Stimulated activated effector memory CD8-positive, alpha-beta T cell treated with anti-CD3 and anti-CD28 coated beads, Interleukin-12 subunit alpha, Interleukin-12 subunit beta, amount 100 ng/mL, for 72 hours (primary cell): ENCODE measurements at regions not wholly inside any gene's neighbourhood (a gene's known extent, or its start where the extent isn't known, plus 50 kb on each side); places are given as distances from the start of the nearest gene placed in this dataset.

ENCODE experiments used
- ATAC-seq: fragments of 150-1000 bp; cut with Tn5 transposase; 2 replicates; pipeline ENCODE4 v1.10.0; 2021
- DNase-seq, 2 donors: peaks; one replicate each; pipeline ENCODE4 v3.0.0; 2021 to 2022; ENCODE audit warnings: low spot score in 2 of 2
- H3K27ac Mint-ChIP-seq: one replicate; pipeline ENCODE4 v1.8.0; 2022; ENCODE audit warnings: mild to moderate bottlenecking, mixed read lengths
- H3K36me3 Mint-ChIP-seq: one replicate; pipeline ENCODE4 v1.8.0; 2022; ENCODE audit warnings: mild to moderate bottlenecking, mixed read lengths
- H3K4me1 Mint-ChIP-seq: one replicate; pipeline ENCODE4 v1.8.0; 2022; ENCODE audit warnings: mixed read lengths
- H3K4me3 Mint-ChIP-seq: one replicate; pipeline ENCODE4 v1.8.0; 2022; ENCODE audit warnings: mild to moderate bottlenecking, mixed read lengths
- H3K9me3 Mint-ChIP-seq: one replicate; pipeline ENCODE4 v1.8.0; 2022; ENCODE audit warnings: mixed read lengths

- Mint-ChIP-seq H3K4me3 (no peak overlapping the region), H3K9me3 (peaks cover 10% of the 10 kb centered on the region), H3K27ac (no peak overlapping the region), H3K36me3 (no peaks in the 10 kb centered on the region), H3K4me1 (no peaks in the 10 kb centered on the region)
- DNase-seq (no peak), ATAC-seq (no peak)
These were observed 115.6 kb downstream of the GLI2 start for GRCh38 chr2:120851116-120851773.

GRCh38 chr2:120852200-120852815 is 116.6 kb downstream of the GLI2 start:
- ATAC-seq (no peak), DNase-seq (no peak)
- H3K4me1 Mint-ChIP-seq = no peaks in the 10 kb centered on the region
- H3K9me3 Mint-ChIP-seq = peaks cover 10% of the 10 kb centered on the region
- H3K4me3 Mint-ChIP-seq = no peak overlapping the region
- H3K27ac Mint-ChIP-seq = no peak overlapping the region
- H3K36me3 Mint-ChIP-seq = no peaks in the 10 kb centered on the region

- Mint-ChIP-seq H3K4me1 (no peaks in the 10 kb centered on the region), H3K9me3 (peaks cover 10% of the 10 kb centered on the region), H3K36me3 (no peaks in the 10 kb centered on the region), H3K27ac (no peak overlapping the region), H3K4me3 (no peak overlapping the region)
- no peak for DNase-seq
- ATAC-seq = no peak
These were observed 117.8 kb downstream of the GLI2 start for GRCh38 chr2:120853306-120854013.

- DNase-seq (no peak), ATAC-seq (no peak)
- no peaks in the 10 kb centered on the region for H3K36me3 Mint-ChIP-seq
- no peak overlapping the region for H3K4me3 Mint-ChIP-seq
- peaks cover 5% of the 10 kb centered on the region for H3K9me3 Mint-ChIP-seq
- H3K27ac Mint-ChIP-seq = no peak overlapping the region
- no peaks in the 10 kb centered on the region for H3K4me1 Mint-ChIP-seq
These were observed 118.4 kb downstream of the GLI2 start for GRCh38 chr2:120854014-120854620.

DNA sequence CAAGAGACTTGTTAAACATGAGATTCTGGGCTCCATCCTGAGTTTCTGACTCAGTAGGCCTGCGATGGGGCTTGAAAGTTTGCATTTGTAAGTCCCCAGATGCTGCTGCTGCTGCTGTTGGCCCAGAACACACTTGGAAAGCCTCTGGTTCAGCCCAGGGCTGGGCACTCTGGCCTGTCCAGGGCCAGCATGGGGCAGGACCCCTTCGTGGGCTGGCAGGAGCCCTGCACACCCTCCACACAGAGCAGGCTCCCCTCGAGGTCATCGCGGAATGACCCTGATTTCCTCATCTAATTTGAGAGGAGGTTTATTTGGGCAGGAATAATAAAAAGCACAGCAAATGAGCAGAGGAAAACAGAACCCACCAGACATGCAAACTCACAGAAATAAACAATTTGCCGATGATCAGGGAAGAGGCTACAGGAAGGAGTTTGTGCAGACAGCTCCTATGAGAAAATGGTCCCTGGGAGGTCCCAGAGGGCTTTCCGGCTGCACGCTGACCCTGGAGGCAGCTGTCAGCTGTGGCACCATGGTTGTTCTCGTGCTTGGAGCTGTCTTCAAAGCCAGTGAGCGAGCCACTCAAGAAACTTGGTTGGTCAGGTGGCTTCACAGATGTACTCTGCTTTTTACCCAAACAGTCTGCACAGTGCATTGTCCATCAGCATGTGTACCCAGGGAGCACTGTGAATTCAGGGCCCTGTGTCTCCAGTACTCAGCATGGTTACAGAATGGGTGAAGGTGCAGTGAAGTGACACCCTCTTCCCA is 119.3 kb downstream of the GLI2 start:
- ATAC-seq (no peak), DNase-seq (no peak)
- Mint-ChIP-seq H3K4me3 (no peak overlapping the region), H3K4me1 (no peaks in the 10 kb centered on the region), H3K9me3 (peaks cover 2% of the 10 kb centered on the region), H3K36me3 (no peaks in the 10 kb centered on the region), H3K27ac (no peak overlapping the region)

GRCh38 chr2:120855855-120856405 is 120.3 kb downstream of the GLI2 start:
- Mint-ChIP-seq H3K9me3 (no peaks in the 10 kb centered on the region), H3K36me3 (no peaks in the 10 kb centered on the region), H3K27ac (no peak overlapping the region), H3K4me3 (no peak overlapping the region), H3K4me1 (no peaks in the 10 kb centered on the region)
- DNase-seq (no peak), ATAC-seq (no peak)

- ATAC-seq (no peak), DNase-seq (no peak)
- no peak overlapping the region for H3K4me3 Mint-ChIP-seq
- no peaks in the 10 kb centered on the region for H3K36me3 Mint-ChIP-seq
- H3K4me1 Mint-ChIP-seq = no peaks in the 10 kb centered on the region
- H3K9me3 Mint-ChIP-seq = no peaks in the 10 kb centered on the region
- H3K27ac Mint-ChIP-seq = no peak overlapping the region
These were observed 120.8 kb downstream of the GLI2 start for GRCh38 chr2:120856421-120856862.

- H3K36me3 Mint-ChIP-seq = no peaks in the 10 kb centered on the region
- H3K4me3 Mint-ChIP-seq = no peak overlapping the region
- no peaks in the 10 kb centered on the region for H3K9me3 Mint-ChIP-seq
- ATAC-seq (no peak), DNase-seq (no peak)
- H3K4me1 Mint-ChIP-seq = no peaks in the 10 kb centered on the region
- H3K27ac Mint-ChIP-seq = no peak overlapping the region
These were observed 121.8 kb downstream of the GLI2 start for GRCh38 chr2:120857422-120857821.

DNA sequence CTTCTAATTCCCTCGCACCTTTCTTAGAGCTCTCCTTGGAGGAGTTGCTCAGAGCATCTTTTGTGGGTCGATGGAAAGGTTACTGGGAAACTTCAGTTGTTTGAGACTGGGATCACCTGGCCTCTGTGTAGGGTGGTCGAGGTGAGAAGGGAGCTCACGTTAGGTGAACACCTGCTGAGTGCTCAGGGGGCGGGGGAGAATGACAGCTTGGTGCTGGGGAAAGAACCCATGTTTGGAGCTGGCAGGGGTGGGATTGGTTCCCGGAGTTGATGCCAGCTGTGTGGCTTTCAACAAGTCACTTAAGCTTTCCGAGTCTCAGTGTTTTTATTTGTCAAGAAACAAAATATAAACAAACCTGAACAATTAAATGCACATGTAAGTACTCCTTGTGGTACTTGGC is 122.3 kb downstream of the GLI2 start:
- DNase-seq (no peak), ATAC-seq (no peak)
- H3K4me3 Mint-ChIP-seq = no peak overlapping the region
- no peaks in the 10 kb centered on the region for H3K4me1 Mint-ChIP-seq
- H3K27ac Mint-ChIP-seq = no peak overlapping the region
- no peaks in the 10 kb centered on the region for H3K9me3 Mint-ChIP-seq
- H3K36me3 Mint-ChIP-seq = no peaks in the 10 kb centered on the region

GRCh38 chr2:120858361-120859106 is 122.9 kb downstream of the GLI2 start:
- no peak overlapping the region for H3K27ac Mint-ChIP-seq

DNA sequence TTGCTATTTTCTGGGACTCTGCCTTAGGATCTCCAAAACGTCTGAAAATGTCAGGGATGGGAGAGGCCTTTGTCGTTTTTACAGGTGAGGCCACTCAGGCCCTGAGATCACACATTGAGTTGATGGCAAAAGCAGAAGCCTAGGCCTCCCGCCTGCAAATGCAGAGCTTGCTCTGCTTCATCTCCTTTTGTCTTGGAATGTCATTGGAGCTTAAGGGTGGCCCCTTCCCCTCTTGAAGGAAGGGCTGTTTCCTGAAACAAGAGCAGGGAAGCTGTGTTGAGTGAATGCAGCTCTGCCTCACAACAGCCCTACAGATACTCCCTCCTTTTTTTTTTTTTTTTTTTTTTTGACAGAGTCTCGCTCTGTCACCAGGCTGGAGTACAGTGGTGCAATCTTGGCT is 123.5 kb downstream of the GLI2 start:
- no peak overlapping the region for H3K4me3 Mint-ChIP-seq
- H3K36me3 Mint-ChIP-seq = no peaks in the 10 kb centered on the region
- DNase-seq = no peak
- H3K9me3 Mint-ChIP-seq = no peaks in the 10 kb centered on the region
- no peak for ATAC-seq
- no peaks in the 10 kb centered on the region for H3K4me1 Mint-ChIP-seq
- no peak overlapping the region for H3K27ac Mint-ChIP-seq

More at GRCh38 chr2:120858361-120859106, 122.9 kb downstream of the GLI2 start:
- Mint-ChIP-seq H3K4me1 (no peaks in the 10 kb centered on the region), H3K9me3 (no peaks in the 10 kb centered on the region), H3K4me3 (no peak overlapping the region), H3K36me3 (no peaks in the 10 kb centered on the region)
- no peak for ATAC-seq
- DNase-seq = no peak

GRCh38 chr2:120859814-120860578 is 124.3 kb downstream of the GLI2 start:
- no peaks in the 10 kb centered on the region for H3K9me3 Mint-ChIP-seq

DNA sequence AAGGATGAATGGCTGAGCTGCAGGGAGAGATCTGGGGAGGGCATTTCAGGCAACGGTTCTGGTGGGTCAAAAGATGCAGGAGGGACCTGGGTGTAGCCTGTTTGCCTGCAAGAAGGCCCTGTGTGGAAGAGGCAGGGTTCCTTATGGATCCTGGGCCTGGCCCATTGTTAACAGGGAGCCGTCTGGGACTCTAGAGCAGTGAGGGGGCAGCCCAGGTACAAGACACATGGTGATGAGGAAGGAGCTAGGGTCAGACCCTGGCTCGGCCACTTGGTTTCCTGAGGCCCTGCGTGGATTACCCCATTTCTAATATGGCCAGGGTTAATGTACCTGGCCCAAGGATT is 124.9 kb downstream of the GLI2 start:
- no peaks in the 10 kb centered on the region for H3K9me3 Mint-ChIP-seq
- DNase-seq (no peak), ATAC-seq (no peak)
- H3K4me3 Mint-ChIP-seq = no peak overlapping the region
- H3K36me3 Mint-ChIP-seq = no peaks in the 10 kb centered on the region
- no peak overlapping the region for H3K27ac Mint-ChIP-seq
- H3K4me1 Mint-ChIP-seq = no peaks in the 10 kb centered on the region

More at GRCh38 chr2:120859814-120860578, 124.3 kb downstream of the GLI2 start:
- H3K36me3 Mint-ChIP-seq = no peaks in the 10 kb centered on the region
- ATAC-seq = no peak
- DNase-seq = no peak
- H3K4me1 Mint-ChIP-seq = no peaks in the 10 kb centered on the region
- H3K4me3 Mint-ChIP-seq = no peak overlapping the region
- H3K27ac Mint-ChIP-seq = no peak overlapping the region

GRCh38 chr2:120861191-120861575 is 125.5 kb downstream of the GLI2 start:
- Mint-ChIP-seq H3K27ac (no peak overlapping the region), H3K9me3 (no peaks in the 10 kb centered on the region), H3K4me3 (no peak overlapping the region), H3K36me3 (no peaks in the 10 kb centered on the region), H3K4me1 (no peaks in the 10 kb centered on the region)
- ATAC-seq (no peak), DNase-seq (no peak)
